Endothelial cell of umbilical vein (primary cell): ENCODE measurements at regions not wholly inside any gene's neighbourhood (a gene's known extent, or its start where the extent isn't known, plus 50 kb on each side); places are given as distances from the start of the nearest gene placed in this dataset.

ENCODE experiments used
- BruUV-seq: library from RNA; stranded (reverse); fragments of 400-500 nt; replicated peaks from 2 replicates; lab custom pipeline; 2021; lab: Mats Ljungman, UMichigan
- CTCF ChIA-PET: fragments of 300-600, 350-600 bp; sonication (Branson Sonifier 250); formaldehyde crosslinking; loops from one replicate; lab custom pipeline; 2021; ENCODE audit warnings: antibody characterized with exemption, inconsistent platforms; lab: Charles Lee
- POLR2A ChIA-PET: fragments of 300-600, 350-600 bp; sonication (Branson Sonifier 250); formaldehyde crosslinking; loops from one replicate; lab custom pipeline; 2021; ENCODE audit warnings: antibody characterized with exemption, inconsistent platforms; lab: Charles Lee
- DNase-seq: peaks from one replicate; pipeline ENCODE4 v3.0.0-alpha.2; 2011; ENCODE audit warnings: low read depth, low spot score
- FAIRE-seq: peaks from 2 replicates; lab custom pipeline; 2011; peaks lifted over from hg19 to GRCh38; lab: Jason Lieb, UNC
- H2AFZ ChIP-seq: 2 replicates; pipeline ENCODE4 v1.6.0; 2012; ENCODE audit warnings: low read depth, low read length, control low read depth, inconsistent platforms
- H3K27ac ChIP-seq: 2 replicates; pipeline ENCODE4 v1.5.1; 2011; ENCODE audit warnings: low read depth, mild to moderate bottlenecking, control low read depth, low read length, moderate library complexity; ENCODE audit not compliant: insufficient read depth
- H3K27me3 ChIP-seq, 2 experiments: 2 replicates each; pipeline versions ENCODE4 v1.6.0 to v1.6.1; 2011; ENCODE audit warnings: low read length in 2 of 2, mixed read lengths in 1 of 2; ENCODE audit not compliant: control insufficient read depth in 2 of 2, insufficient read depth in 2 of 2
- H3K36me3 ChIP-seq, 2 experiments: 2 replicates in 1 of 2; 3 replicates in 1 of 2; pipeline ENCODE4 v1.5.1; 2011; ENCODE audit warnings: low read length in 2 of 2, mild to moderate bottlenecking in 1 of 2, moderate library complexity in 1 of 2; ENCODE audit not compliant: control insufficient read depth in 2 of 2, insufficient read depth in 2 of 2; ENCODE audit errors: extremely low read depth in 1 of 2
- H3K4me1 ChIP-seq: 3 replicates; pipeline ENCODE4 v1.5.1; 2011; ENCODE audit warnings: mild to moderate bottlenecking, low read length; ENCODE audit not compliant: control insufficient read depth, insufficient read depth; ENCODE audit errors: extremely low read depth
- H3K4me2 ChIP-seq: 2 replicates; pipeline ENCODE4 v1.6.1; 2011; ENCODE audit warnings: low read length, control low read depth, mixed read lengths; ENCODE audit not compliant: insufficient read depth
- H3K4me3 ChIP-seq, 3 experiments: fragments of 200-600 bp in 1 of 3; sonication (generic), shearing (Covaris generic) in 1 of 3; replicated peaks in 1 of 3; 2 replicates each; pipeline ENCODE4 v1.5.1; 2011 to 2016; ENCODE audit warnings: control low read depth in 3 of 3, low read length in 3 of 3, mild to moderate bottlenecking in 2 of 3, inconsistent platforms in 1 of 3, low read depth in 1 of 3, moderate library complexity in 1 of 3; ENCODE audit not compliant: insufficient read depth in 1 of 3
- H3K79me2 ChIP-seq: 2 replicates; pipeline ENCODE4 v1.6.0; 2012; ENCODE audit warnings: low read length, inconsistent platforms; ENCODE audit not compliant: control insufficient read depth, insufficient read depth
- H3K9ac ChIP-seq: replicated peaks from 2 replicates; pipeline ENCODE3; 2011; ENCODE audit warnings: low read length, control low read depth; ENCODE audit not compliant: insufficient read depth; ENCODE audit errors: extremely low read depth
- H3K9me1 ChIP-seq: replicated peaks from 3 replicates; pipeline ENCODE4 v1.6.0; 2011; ENCODE audit warnings: mild to moderate bottlenecking, low read length; ENCODE audit not compliant: control insufficient read depth, insufficient read depth; ENCODE audit errors: extremely low read depth
- H3K9me3 ChIP-seq: replicated peaks from 2 replicates; pipeline ENCODE4 v1.5.1; 2012; ENCODE audit warnings: low read length, inconsistent platforms; ENCODE audit not compliant: control insufficient read depth, insufficient read depth
- H4K20me1 ChIP-seq: replicated peaks from 2 replicates; pipeline ENCODE3; 2011; ENCODE audit warnings: mild to moderate bottlenecking, low read length; ENCODE audit not compliant: control insufficient read depth, insufficient read depth; ENCODE audit errors: extremely low read depth
- CTCF ChIP-seq, 2 donors: IDR thresholded peaks; 1 replicate in 1 of 2; 2 replicates in 1 of 2; pipeline ENCODE4 v1.5.1; 2011; ENCODE audit warnings: low read length in 2 of 2, mild to moderate bottlenecking in 2 of 2, moderate library complexity in 2 of 2, control low read depth in 1 of 2, inconsistent platforms in 1 of 2, low read depth in 1 of 2; ENCODE audit not compliant: insufficient read depth in 1 of 2; ENCODE audit errors: extremely low read depth in 1 of 2
- EZH2 ChIP-seq: IDR thresholded peaks from 2 replicates; pipeline ENCODE4 v1.6.1; 2012; ENCODE audit warnings: borderline replicate concordance, low read depth, mild to moderate bottlenecking, moderate library complexity, low read length, inconsistent platforms; ENCODE audit not compliant: severe bottlenecking
- FOS ChIP-seq: IDR thresholded peaks from 2 replicates; pipeline ENCODE4 v1.6.1; 2011; ENCODE audit warnings: mild to moderate bottlenecking, low read length, moderate library complexity, borderline replicate concordance; ENCODE audit not compliant: insufficient read depth
- GATA2 ChIP-seq: IDR thresholded peaks from 2 replicates; pipeline ENCODE4 v1.7.0; 2011; ENCODE audit warnings: low read depth, mild to moderate bottlenecking, moderate library complexity, mixed read lengths, low read length; ENCODE audit not compliant: insufficient read length, insufficient read depth
- JUN ChIP-seq: IDR thresholded peaks from 2 replicates; pipeline ENCODE4 v1.6.1; 2011; ENCODE audit warnings: borderline replicate concordance, low read depth; ENCODE audit not compliant: insufficient read length, insufficient read depth
- MYC ChIP-seq: IDR thresholded peaks from one replicate; pipeline ENCODE4 v1.6.1; 2011; ENCODE audit warnings: mild to moderate bottlenecking, low read depth, low read length
- POLR2A ChIP-seq: IDR thresholded peaks from 2 replicates; pipeline ENCODE4 v1.6.1; 2012; ENCODE audit warnings: low read depth, mild to moderate bottlenecking, control low read depth, low read length
- POLR2AphosphoS5 ChIP-seq: IDR thresholded peaks from 2 replicates; pipeline ENCODE4 v1.6.1; 2012; ENCODE audit warnings: low read depth, mild to moderate bottlenecking, control low read depth, low read length, moderate library complexity; ENCODE audit not compliant: insufficient read depth
- dilution Hi-C: fragments of 300-500 bp; cut with MboI; formaldehyde crosslinking; loops from one replicate; pipeline ENCODE4 v1.15.0; 2019; ENCODE audit warnings: low sequenced_read_pairs; ENCODE audit not compliant: extremely low pct_ligation_motif_present
- intact Hi-C: fragments of 100-400 bp; cut with micrococcal nuclease; formaldehyde crosslinking; loops from one replicate; pipeline ENCODE4 v1.10.0; 2022
- TF ChIP-seq, protein P1 (sequence below): IDR thresholded peaks from 2 replicates; pipeline ENCODE4 v1.6.1; 2011; ENCODE audit not compliant: insufficient read depth, insufficient read length

GRCh38 chr1:98210064-98210463, 289.2 kb upstream of the DPYD start:
- peak overlapping the region; percentile 91 for H3K27ac ChIP-seq
- no peaks in the 10 kb centered on the region for H4K20me1 ChIP-seq
- peaks cover 23% of the 10 kb centered on the region for H3K4me1 ChIP-seq
- H3K4me2 ChIP-seq = peak overlapping the region; percentile 89
- DNase-seq (peak; percentile 89), FAIRE-seq (peak; percentile 64)
- H3K4me3 ChIP-seq = peak overlapping the region; percentile 31 to 94 (median 89)
- no peak overlapping the region for H2AFZ ChIP-seq
- TF ChIP-seq POLR2AphosphoS5 = peak; percentile 91
- TF ChIP-seq POLR2A = peak; percentile 69
- TF ChIP-seq MYC = no peak
- peak; percentile 53 for TF ChIP-seq FOS
- TF ChIP-seq EZH2 = no peak
- peak; percentile 86 for TF ChIP-seq GATA2
- TF ChIP-seq JUN = peak; percentile 80
- TF ChIP-seq, protein P1, sequence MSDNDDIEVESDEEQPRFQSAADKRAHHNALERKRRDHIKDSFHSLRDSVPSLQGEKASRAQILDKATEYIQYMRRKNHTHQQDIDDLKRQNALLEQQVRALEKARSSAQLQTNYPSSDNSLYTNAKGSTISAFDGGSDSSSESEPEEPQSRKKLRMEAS = no peak
- TF ChIP-seq CTCF (IDR thresholded peaks at IDR 0.05; ENCODE audit: extremely low read depth in 1 of 2, insufficient read depth in 1 of 2, low read depth in 1 of 2, low read length in 2 of 2) = no peak
- peaks cover 27% of the 10 kb centered on the region for H3K79me2 ChIP-seq
- H3K9me1 ChIP-seq = no peaks in the 10 kb centered on the region
- H3K36me3 ChIP-seq = no peaks in the 10 kb centered on the region
- ChIA-PET POLR2A (interaction anchor here (0.5 to 1.3 kb wide), 6 partner anchors 15 to 379 kb away, joined by 3 to 10 read pairs (median 6); no protein-coding TSS in a partner anchor), CTCF (interaction anchor here (0.7 to 2.3 kb wide), 12 partner anchors 105 to 1159 kb away, joined by 3 to 15 read pairs (median 4); partner anchors contain the start of gene DPYD)
- intact Hi-C loops = loop anchor here (1.0 kb wide), 6 partner anchors 53 to 258 kb away; no protein-coding TSS in a partner anchor
- BruUV-seq = no TSS peak
- no peaks in the 10 kb centered on the region for H3K27me3 ChIP-seq
- dilution Hi-C loops = no loop called here
- H3K9ac ChIP-seq = peak overlapping the region; percentile 93
- H3K9me3 ChIP-seq = no peaks in the 10 kb centered on the region
